K562 (cell line): ENCODE measurements at regions not wholly inside any gene's neighbourhood (a gene's known extent, or its start where the extent isn't known, plus 50 kb on each side); places are given as distances from the start of the nearest gene placed in this dataset.

ENCODE experiments used
- ATAC-seq: fragments of 200-7000 bp; cut with Tn5 transposase; 3 replicates; pipeline ENCODE4 v1.9.1; 2020; ENCODE audit warnings: moderate library complexity
- BruUV-seq: library from RNA; stranded (reverse); fragments of 400-500 nt; replicated peaks from 2 replicates; lab custom pipeline; 2021; lab: Mats Ljungman, UMichigan
- CTCF ChIA-PET: fragments of 300-600 bp; formaldehyde crosslinking; extraction: SDS; loops from one replicate; lab custom pipeline; 2021; ENCODE audit warnings: low intra/inter-chr PET ratio; lab: Yijun Ruan, JAX
- POLR2A ChIA-PET: fragments of 300-600, 350-650 bp; sonication (Branson Sonifier 250); formaldehyde crosslinking; extraction: SDS; loops from one replicate; lab custom pipeline; 2021; ENCODE audit warnings: antibody characterized with exemption, inconsistent platforms; lab: Yijun Ruan, JAX
- DNase-seq, 4 experiments: peaks; one replicate each; pipeline versions ENCODE4 v3.0.0 to v3.0.0-alpha.2; 2011 to 2018; ENCODE audit warnings: low spot score in 3 of 4, mixed read lengths in 3 of 4; ENCODE audit errors: extremely low read depth in 1 of 4
- FAIRE-seq: peaks from 2 replicates; lab custom pipeline; 2011; peaks lifted over from hg19 to GRCh38; lab: Jason Lieb, UNC
- H2AFZ ChIP-seq: 2 replicates; pipeline ENCODE4 v1.6.0; 2011; ENCODE audit warnings: low read depth, low read length, control low read depth, inconsistent platforms
- H3K27ac ChIP-seq: fragments of 200-600 bp; 3 replicates; pipeline ENCODE4 v1.8.0; 2011; ENCODE audit warnings: low read depth, mild to moderate bottlenecking, control low read depth, inconsistent platforms, low read length, moderate library complexity, mixed read lengths; ENCODE audit errors: extremely low read depth
- H3K27me3 ChIP-seq, 2 experiments: fragments of 300-600 bp in 1 of 2; 2 replicates in 1 of 2; 3 replicates in 1 of 2; pipeline versions ENCODE4 v1.6.0 to v1.8.0; 2011; ENCODE audit warnings: inconsistent platforms in 2 of 2, low read length in 2 of 2, mild to moderate bottlenecking in 1 of 2, mixed read lengths in 1 of 2, moderate library complexity in 1 of 2; ENCODE audit not compliant: control insufficient read depth in 2 of 2, insufficient read depth in 2 of 2
- H3K36me3 ChIP-seq: fragments of 300-600 bp; 3 replicates; pipeline ENCODE4 v1.8.0; 2011; ENCODE audit warnings: mild to moderate bottlenecking, low read length, inconsistent platforms; ENCODE audit not compliant: control insufficient read depth, insufficient read depth
- H3K4me1 ChIP-seq, 2 experiments: fragments of 200-600 bp in 1 of 2; replicated peaks in 1 of 2; 2 replicates in 1 of 2; 3 replicates in 1 of 2; pipeline versions ENCODE4 v1.5.1 to v1.8.0; 2011; ENCODE audit warnings: inconsistent platforms in 2 of 2, low read length in 2 of 2, mild to moderate bottlenecking in 1 of 2, mixed read lengths in 1 of 2, moderate library complexity in 1 of 2; ENCODE audit not compliant: control insufficient read depth in 2 of 2, insufficient read depth in 2 of 2
- H3K4me2 ChIP-seq: 2 replicates; pipeline ENCODE4 v1.6.1; 2011; ENCODE audit warnings: low read length, control low read depth, inconsistent platforms, mixed read lengths; ENCODE audit not compliant: insufficient read depth
- H3K4me3 ChIP-seq: fragments of 200-600 bp; sonication (generic), shearing (Covaris generic); 2 replicates; pipeline ENCODE4 v1.5.1; 2016; ENCODE audit warnings: control low read depth, inconsistent platforms
- H3K79me2 ChIP-seq: fragments of 200-600 bp; 3 replicates; pipeline ENCODE4 v1.8.0; 2011; ENCODE audit warnings: low read length, inconsistent platforms; ENCODE audit not compliant: control insufficient read depth, insufficient read depth
- H3K9ac ChIP-seq, 2 experiments: 2 replicates each; pipeline versions ENCODE4 v1.6.0 to v1.6.1; 2011; ENCODE audit warnings: low read depth in 2 of 2, low read length in 2 of 2, control low read depth in 1 of 2, inconsistent platforms in 1 of 2, mild to moderate bottlenecking in 1 of 2, mixed read lengths in 1 of 2; ENCODE audit not compliant: insufficient read depth in 1 of 2
- H3K9me1 ChIP-seq: one replicate; pipeline ENCODE4 v1.6.0; 2011; ENCODE audit warnings: inconsistent platforms, mild to moderate bottlenecking, low read length, moderate library complexity; ENCODE audit not compliant: control insufficient read depth, insufficient read depth
- H3K9me3 ChIP-seq: replicated peaks from 2 replicates; pipeline ENCODE4 v1.5.1; 2011; ENCODE audit warnings: low read depth, low read length, inconsistent platforms; ENCODE audit not compliant: control insufficient read depth, insufficient read depth
- H4K20me1 ChIP-seq: replicated peaks from 2 replicates; pipeline ENCODE4 v1.6.1; 2011; ENCODE audit warnings: low read length, inconsistent platforms, mixed read lengths; ENCODE audit not compliant: control insufficient read depth, insufficient read depth
- ADNP ChIP-seq: fragments of 200-800 bp; sonication (Bioruptor generic); IDR thresholded peaks from 2 replicates; pipeline ENCODE4 v1.6.1; 2016; ENCODE audit warnings: missing genetic modification characterization, missing compliant biosample characterization
- ARID1B ChIP-seq: fragments of 450-650 bp; IDR thresholded peaks from 2 replicates; pipeline ENCODE4 v1.6.1; 2016; ENCODE audit warnings: antibody characterized with exemption, mild to moderate bottlenecking, inconsistent platforms
- ATF6 ChIP-seq: sonication (generic); formaldehyde crosslinking; IDR thresholded peaks from 2 replicates; pipeline ENCODE4 v1.4.0; 2020; ENCODE audit warnings: mild to moderate bottlenecking, missing genetic modification reagents
- CBX3 ChIP-seq, 2 experiments: IDR thresholded peaks; 1 replicate in 1 of 2; 2 replicates in 1 of 2; pipeline ENCODE4 v1.6.1; 2012; ENCODE audit warnings: inconsistent platforms in 2 of 2, low read length in 2 of 2, borderline replicate concordance in 1 of 2, control low read depth in 1 of 2
- ETV6 ChIP-seq, 3 experiments: fragments of 150-350 bp in 1 of 3; sonication (generic) in 1 of 3; formaldehyde crosslinking in 1 of 3; IDR thresholded peaks; 2 replicates each; pipeline versions ENCODE4 v1.6.1 to v1.8.0; 2014 to 2022; ENCODE audit warnings: borderline replicate concordance in 2 of 3, low read depth in 2 of 3, antibody characterized with exemption in 1 of 3, low read length in 1 of 3, mild to moderate bottlenecking in 1 of 3, missing genetic modification reagents in 1 of 3
- NFATC3 ChIP-seq: fragments of 450-650 bp; IDR thresholded peaks from 2 replicates; pipeline ENCODE4 v1.6.1; 2017; ENCODE audit warnings: mild to moderate bottlenecking
- PREB ChIP-seq: sonication (generic); formaldehyde crosslinking; IDR thresholded peaks from 2 replicates; pipeline ENCODE4 v1.8.1; 2023; ENCODE audit warnings: mild to moderate bottlenecking, missing genetic modification reagents
- RBFOX2 ChIP-seq: fragments of 200-400 bp; formaldehyde crosslinking; IDR thresholded peaks from 2 replicates; pipeline ENCODE4 v1.6.1; 2017; ENCODE audit warnings: low read depth, mild to moderate bottlenecking, low read length, moderate library complexity
- SLC30A9 ChIP-seq: fragments of 250-450 bp; sonication (Bioruptor Pico); IDR thresholded peaks from 2 replicates; pipeline ENCODE4 v1.8.0; 2022; ENCODE audit warnings: mild to moderate bottlenecking, moderate library complexity
- SMARCA5 ChIP-seq: fragments of 450-650 bp; IDR thresholded peaks from 2 replicates; pipeline ENCODE4 v1.6.1; 2016
- ZFP36 ChIP-seq: fragments of 150-350 bp; IDR thresholded peaks from 2 replicates; pipeline ENCODE4 v1.6.1; 2018; ENCODE audit warnings: low read length, low read depth; ENCODE audit not compliant: partially characterized antibody
- ZNF282 ChIP-seq: sonication (generic); formaldehyde crosslinking; IDR thresholded peaks from 2 replicates; pipeline ENCODE4 v1.8.1; 2023; ENCODE audit warnings: missing genetic modification reagents
- ZNF311 ChIP-seq: fragments of 250-450 bp; sonication (Bioruptor Pico); IDR thresholded peaks from 2 replicates; pipeline ENCODE4 v1.4.0; 2020; ENCODE audit warnings: mild to moderate bottlenecking, moderate library complexity
- ZNF347 ChIP-seq: fragments of 450-650 bp; formaldehyde crosslinking; IDR thresholded peaks from 2 replicates; pipeline ENCODE4 v1.4.0; 2020; ENCODE audit warnings: low read depth, mild to moderate bottlenecking, moderate library complexity
- ZNF586 ChIP-seq: fragments of 450-650 bp; formaldehyde crosslinking; conservative IDR thresholded peaks from 2 replicates; pipeline ENCODE4 v1.4.0; 2020; ENCODE audit warnings: mild to moderate bottlenecking, moderate library complexity
- ZNF707 ChIP-seq: fragments of 250-450 bp; sonication (Bioruptor Pico); conservative IDR thresholded peaks from 2 replicates; pipeline ENCODE4 v1.8.0; 2022; ENCODE audit warnings: inconsistent platforms, mild to moderate bottlenecking, moderate library complexity
- WGBS: fragments of 100-300 bp; shearing (Covaris generic); methylation state at CpG from one replicate; pipeline ENCODE4 v1.1.6; 2016; ENCODE audit warnings: low coverage, mixed read lengths; ENCODE audit not compliant: insufficient coverage; ENCODE audit errors: missing lambda C conversion rate; 5-methylcytosine and 5-hydroxymethylcytosine counted together
- in situ Hi-C: fragments of 300-500 bp; cut with MboI; formaldehyde crosslinking; loops from 4 replicates; pipeline ENCODE4 v1.15.0; 2018; ENCODE audit warnings: inconsistent platforms, mixed read lengths
- intact Hi-C: fragments of 100-400 bp; cut with micrococcal nuclease; formaldehyde crosslinking; loops from 2 replicates; pipeline ENCODE4 v1.14.2; 2022

GRCh38 chr1:87938631-87939030 lies 610.0 kb downstream of the LMO4 start:
- ChIA-PET POLR2A (no interaction called here), CTCF (no interaction called here)
- H3K9me3 ChIP-seq, result no peaks in the 10 kb centered on the region
- in situ Hi-C loops, result loop anchor here (25.0 kb wide), 1 partner anchor 651 kb away; no protein-coding TSS in a partner anchor
- intact Hi-C loops, result no loop called here
- H3K27ac ChIP-seq, result no peak overlapping the region
- TF ChIP-seq ZNF586 (CRISPR knock-in tag), result no peak
- TF ChIP-seq ARID1B, result no peak
- TF ChIP-seq ADNP, result no peak
- no peak for TF ChIP-seq ZNF707 (CRISPR knock-in tag)
- no peak for TF ChIP-seq PREB
- no peak for TF ChIP-seq RBFOX2
- no peak for TF ChIP-seq SMARCA5
- TF ChIP-seq ZFP36, result no peak
- TF ChIP-seq NFATC3, result no peak
- no peak for TF ChIP-seq ZNF347 (CRISPR knock-in tag)
- no peak for TF ChIP-seq ZNF311
- TF ChIP-seq ETV6 (IDR thresholded peaks at IDR 0.05; ENCODE audit: borderline replicate concordance in 1 of 2, low read depth in 2 of 2, low read length in 1 of 2), result no peak
- no peak for TF ChIP-seq ETV6 (CRISPR knock-in tag; IDR thresholded peaks at IDR 0.05; ENCODE audit: borderline replicate concordance)
- no peak for TF ChIP-seq CBX3 (IDR thresholded peaks at IDR 0.05; ENCODE audit: borderline replicate concordance in 1 of 2, low read length in 2 of 2)
- TF ChIP-seq ATF6 (CRISPR knock-in tag), result no peak
- TF ChIP-seq SLC30A9 (CRISPR knock-in tag), result no peak
- TF ChIP-seq ZNF282 (CRISPR knock-in tag), result no peak
- H3K27me3 ChIP-seq, result no peaks in the 10 kb centered on the region
- no peak overlapping the region for H3K9ac ChIP-seq
- 3% methylated on average over 2 of the region's 2 CpGs for WGBS
- H2AFZ ChIP-seq, result no peak overlapping the region
- H4K20me1 ChIP-seq, result no peaks in the 10 kb centered on the region
- no peak for FAIRE-seq
- H3K79me2 ChIP-seq, result no peaks in the 10 kb centered on the region
- ATAC-seq, result no peak
- no peak overlapping the region for H3K4me2 ChIP-seq
- no TSS peak for BruUV-seq
- no peak overlapping the region for H3K4me3 ChIP-seq
- DNase-seq, result no peak
- H3K4me1 ChIP-seq, result no peaks in the 10 kb centered on the region
- no peaks in the 10 kb centered on the region for H3K9me1 ChIP-seq
- no peaks in the 10 kb centered on the region for H3K36me3 ChIP-seq
